ENCODE measurements at regions not wholly inside any gene's neighbourhood (a gene's known extent, or its start where the extent isn't known, plus 50 kb on each side); places are given as distances from the start of the nearest gene placed in this dataset.

GRCh38 chr9:80366626-80367025 lies 794.9 kb downstream of the TLE4 start:
- no peak overlapping the region for H3K27ac Mint-ChIP-seq
- H3K36me3 Mint-ChIP-seq (ENCODE audit: low read depth), result peaks cover 20% of the 10 kb centered on the region
- peaks cover 6% of the 10 kb centered on the region for H3K9me3 Mint-ChIP-seq
- POLR2A ChIA-PET, result no interaction called here
- H3K27me3 Mint-ChIP-seq, result no peaks in the 10 kb centered on the region
- ATAC-seq (ENCODE audit: low read depth) (no peak), DNase-seq (no peak)
- H3K4me1 Mint-ChIP-seq, result no peaks in the 10 kb centered on the region
- TF ChIP-seq, protein P1, sequence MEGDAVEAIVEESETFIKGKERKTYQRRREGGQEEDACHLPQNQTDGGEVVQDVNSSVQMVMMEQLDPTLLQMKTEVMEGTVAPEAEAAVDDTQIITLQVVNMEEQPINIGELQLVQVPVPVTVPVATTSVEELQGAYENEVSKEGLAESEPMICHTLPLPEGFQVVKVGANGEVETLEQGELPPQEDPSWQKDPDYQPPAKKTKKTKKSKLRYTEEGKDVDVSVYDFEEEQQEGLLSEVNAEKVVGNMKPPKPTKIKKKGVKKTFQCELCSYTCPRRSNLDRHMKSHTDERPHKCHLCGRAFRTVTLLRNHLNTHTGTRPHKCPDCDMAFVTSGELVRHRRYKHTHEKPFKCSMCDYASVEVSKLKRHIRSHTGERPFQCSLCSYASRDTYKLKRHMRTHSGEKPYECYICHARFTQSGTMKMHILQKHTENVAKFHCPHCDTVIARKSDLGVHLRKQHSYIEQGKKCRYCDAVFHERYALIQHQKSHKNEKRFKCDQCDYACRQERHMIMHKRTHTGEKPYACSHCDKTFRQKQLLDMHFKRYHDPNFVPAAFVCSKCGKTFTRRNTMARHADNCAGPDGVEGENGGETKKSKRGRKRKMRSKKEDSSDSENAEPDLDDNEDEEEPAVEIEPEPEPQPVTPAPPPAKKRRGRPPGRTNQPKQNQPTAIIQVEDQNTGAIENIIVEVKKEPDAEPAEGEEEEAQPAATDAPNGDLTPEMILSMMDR (IDR thresholded peaks at IDR 0.05), result no peak
- intact Hi-C loops (cut with micrococcal nuclease), result no loop called here
- CTCF ChIA-PET, result no interaction called here
- H3K4me3 Mint-ChIP-seq, result no peak overlapping the region

GRCh38 chr9:80359941-80360881 lies 788.4 kb downstream of the TLE4 start:
- DNase-seq, result no peak
- Mint-ChIP-seq H3K4me3 (no peak overlapping the region), H3K9me3 (peaks cover 6% of the 10 kb centered on the region), H3K27ac (no peak overlapping the region), H3K27me3 (no peaks in the 10 kb centered on the region), H3K4me1 (no peaks in the 10 kb centered on the region), H3K36me3 (ENCODE audit: low read depth) (peaks cover 14% of the 10 kb centered on the region)
- intact Hi-C loops (cut with micrococcal nuclease), result no loop called here
- ChIA-PET POLR2A (no interaction called here), CTCF (no interaction called here)
- no peak for ATAC-seq (ENCODE audit: low read depth)
- TF ChIP-seq, protein P1 (IDR thresholded peaks at IDR 0.05), result no peak

DNA sequence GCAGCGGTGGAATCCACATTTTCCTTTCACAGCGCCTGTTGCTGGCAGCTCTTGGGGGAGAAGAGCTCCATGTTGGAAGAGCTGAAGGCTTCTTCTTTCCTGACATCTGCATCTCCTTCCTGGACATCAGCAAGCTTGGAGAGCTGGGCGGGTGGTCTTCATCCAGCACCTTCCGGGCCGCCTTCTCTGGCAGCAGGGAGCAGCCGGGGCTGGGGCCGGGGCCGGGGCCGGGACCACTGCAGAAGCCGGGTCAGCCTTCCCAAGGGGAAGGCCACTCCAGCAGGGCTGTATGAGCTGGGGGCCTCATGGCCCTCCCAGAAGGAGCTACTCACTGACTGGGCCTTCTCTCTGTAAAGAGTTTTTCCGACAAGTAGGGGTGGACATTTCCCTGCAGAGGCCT lies 787.5 kb downstream of the TLE4 start:
- Mint-ChIP-seq H3K27ac (no peak overlapping the region), H3K27me3 (no peaks in the 10 kb centered on the region), H3K4me1 (no peaks in the 10 kb centered on the region), H3K36me3 (ENCODE audit: low read depth) (peaks cover 10% of the 10 kb centered on the region), H3K4me3 (no peak overlapping the region), H3K9me3 (peaks cover 2% of the 10 kb centered on the region)
- POLR2A ChIA-PET, result no interaction called here
- TF ChIP-seq, protein P1 (IDR thresholded peaks at IDR 0.05), result no peak
- intact Hi-C loops (cut with micrococcal nuclease), result no loop called here
- DNase-seq, result no peak
- no peak for ATAC-seq (ENCODE audit: low read depth)
- CTCF ChIA-PET, result no interaction called here

GRCh38 chr9:80352967-80353366 lies 781.2 kb downstream of the TLE4 start:
- POLR2A ChIA-PET, result no interaction called here
- DNase-seq (no peak), ATAC-seq (ENCODE audit: low read depth) (no peak)
- CTCF ChIA-PET, result no interaction called here
- Mint-ChIP-seq H3K4me3 (no peak overlapping the region), H3K9me3 (no peaks in the 10 kb centered on the region), H3K4me1 (no peaks in the 10 kb centered on the region), H3K36me3 (ENCODE audit: low read depth) (peaks cover 2% of the 10 kb centered on the region), H3K27me3 (no peaks in the 10 kb centered on the region), H3K27ac (no peak overlapping the region)
- TF ChIP-seq, protein P1 (IDR thresholded peaks at IDR 0.05), result no peak
- intact Hi-C loops (cut with micrococcal nuclease), result no loop called here

- H3K9me3 Mint-ChIP-seq, result no peaks in the 10 kb centered on the region
These were observed 779.8 kb downstream of the TLE4 start for GRCh38 chr9:80351612-80352011.

More at GRCh38 chr9:80351612-80352011, 779.8 kb downstream of the TLE4 start:
- TF ChIP-seq, protein P1 (IDR thresholded peaks at IDR 0.05), result no peak
- DNase-seq (no peak), ATAC-seq (ENCODE audit: low read depth) (no peak)
- H3K36me3 Mint-ChIP-seq (ENCODE audit: low read depth), result peaks cover 2% of the 10 kb centered on the region
- ChIA-PET POLR2A (no interaction called here), CTCF (no interaction called here)
- no peak overlapping the region for H3K4me3 Mint-ChIP-seq
- H3K27ac Mint-ChIP-seq, result no peak overlapping the region
- H3K4me1 Mint-ChIP-seq, result no peaks in the 10 kb centered on the region
- H3K27me3 Mint-ChIP-seq, result no peaks in the 10 kb centered on the region
- intact Hi-C loops (cut with micrococcal nuclease), result no loop called here

Data from activated B cell treated with CpG ODN at 0.5 μM for 24 hours (primary cell).